Osteoblast (primary cell): ENCODE measurements at regions not wholly inside any gene's neighbourhood (a gene's known extent, or its start where the extent isn't known, plus 50 kb on each side); places are given as distances from the start of the nearest gene placed in this dataset.
A peak's percentile ranks its signal among the peaks of the same experiment; 100 is the strongest.

ENCODE experiments used
- DNase-seq: peaks from one replicate; pipeline ENCODE4 v3.0.0; 2011; ENCODE audit warnings: low spot score, mixed read lengths; ENCODE audit not compliant: insufficient read length; ENCODE audit errors: missing footprints
- H2AFZ ChIP-seq: 2 replicates; pipeline ENCODE4 v1.6.0; 2011; ENCODE audit warnings: mild to moderate bottlenecking, low read length
- H3K27ac ChIP-seq: 2 replicates; pipeline ENCODE4 v1.5.1; 2011; ENCODE audit warnings: mild to moderate bottlenecking, low read depth, low read length, moderate library complexity
- H3K27me3 ChIP-seq: 2 replicates; pipeline ENCODE4 v1.6.0; 2012; ENCODE audit warnings: mild to moderate bottlenecking, control low read depth, inconsistent platforms, low read length, moderate library complexity; ENCODE audit not compliant: insufficient read depth
- H3K36me3 ChIP-seq: 2 replicates; pipeline ENCODE4 v1.5.1; 2011; ENCODE audit warnings: mild to moderate bottlenecking, low read length, control low read depth, moderate library complexity; ENCODE audit not compliant: insufficient read depth
- H3K4me1 ChIP-seq: 2 replicates; pipeline ENCODE4 v1.5.1; 2011; ENCODE audit warnings: mild to moderate bottlenecking, low read length, control low read depth, moderate library complexity; ENCODE audit not compliant: insufficient read depth
- H3K4me2 ChIP-seq: 2 replicates; pipeline ENCODE4 v1.6.0; 2011; ENCODE audit warnings: mild to moderate bottlenecking, low read length; ENCODE audit not compliant: insufficient read depth
- H3K4me3 ChIP-seq: fragments of 200-600 bp; sonication (generic); 3 replicates; pipeline ENCODE4 v1.5.1; 2012; ENCODE audit warnings: mild to moderate bottlenecking, low read length, inconsistent platforms; ENCODE audit not compliant: insufficient read depth
- H3K79me2 ChIP-seq: 2 replicates; pipeline ENCODE4 v1.6.0; 2012; ENCODE audit warnings: mild to moderate bottlenecking, low read length, control low read depth, inconsistent platforms; ENCODE audit not compliant: insufficient read depth
- H3K9me3 ChIP-seq: 2 replicates; pipeline ENCODE4 v1.5.1; 2011; ENCODE audit warnings: low read depth, low read length, control low read depth
- H4K20me1 ChIP-seq: 2 replicates; pipeline ENCODE4 v1.6.0; 2012; ENCODE audit warnings: mild to moderate bottlenecking, low read length, control low read depth; ENCODE audit not compliant: insufficient read depth
- CTCF ChIP-seq: IDR thresholded peaks from 2 replicates; pipeline ENCODE4 v1.5.1; 2011; ENCODE audit warnings: mild to moderate bottlenecking, low read depth, low read length, moderate library complexity; ENCODE audit errors: extremely low read depth

GRCh38 chr12:132393991-132394949 lies 64.9 kb upstream of the GALNT9 start:
- no peak for TF ChIP-seq CTCF
- Histone ChIP-seq H3K27me3 (peaks cover 9% of the 10 kb centered on the region), H3K79me2 (no peaks in the 10 kb centered on the region), H3K4me2 (no peak overlapping the region), H3K4me3 (no peak overlapping the region), H3K4me1 (peaks cover 6% of the 10 kb centered on the region), H3K27ac (no peak overlapping the region), H2AFZ (no peak overlapping the region), H4K20me1 (no peaks in the 10 kb centered on the region), H3K36me3 (no peaks in the 10 kb centered on the region), H3K9me3 (no peaks in the 10 kb centered on the region)
- no peak for DNase-seq

DNA sequence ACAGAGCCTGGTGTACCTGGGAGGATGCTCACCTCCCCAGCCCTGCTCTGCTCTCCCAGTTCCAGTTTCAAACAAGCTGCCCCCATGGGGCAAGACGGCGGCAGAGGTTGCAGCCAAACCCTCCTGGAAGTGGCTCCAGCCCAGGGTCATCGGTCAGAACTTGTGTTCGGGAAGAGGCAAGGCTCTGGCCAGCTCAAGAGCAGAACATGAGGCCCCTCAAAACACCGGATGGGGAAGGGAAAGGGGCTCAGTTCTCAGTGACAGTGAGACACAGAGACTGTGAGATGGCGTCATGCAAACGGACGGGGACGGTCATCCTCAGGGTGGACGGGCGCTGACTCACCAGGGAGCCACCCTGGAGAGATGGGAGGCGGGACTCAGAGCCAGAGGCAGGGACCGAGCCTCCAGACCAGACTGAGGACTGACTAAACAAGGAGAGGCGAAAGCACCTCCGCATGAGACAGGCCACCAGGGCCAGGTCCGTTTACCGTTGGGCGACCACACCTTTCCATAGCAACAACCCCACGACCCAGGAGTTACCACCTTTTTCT lies 63.9 kb upstream of the GALNT9 start:
- Histone ChIP-seq H3K4me2 (peak overlapping the region; percentile 13), H3K9me3 (no peaks in the 10 kb centered on the region), H3K4me3 (no peak overlapping the region), H3K27ac (no peak overlapping the region), H3K36me3 (no peaks in the 10 kb centered on the region), H4K20me1 (no peaks in the 10 kb centered on the region), H3K79me2 (no peaks in the 10 kb centered on the region), H3K27me3 (peaks cover 14% of the 10 kb centered on the region), H2AFZ (no peak overlapping the region), H3K4me1 (peaks cover 6% of the 10 kb centered on the region)
- TF ChIP-seq CTCF, result no peak
- peak; percentile 96 for DNase-seq

GRCh38 chr12:132392389-132393244 lies 63.2 kb upstream of the GALNT9 start:
- H3K27me3 ChIP-seq, result peaks cover 10% of the 10 kb centered on the region
- H4K20me1 ChIP-seq, result no peaks in the 10 kb centered on the region
- no peak for DNase-seq
- H3K36me3 ChIP-seq, result no peaks in the 10 kb centered on the region
- no peaks in the 10 kb centered on the region for H3K79me2 ChIP-seq
- no peak overlapping the region for H3K27ac ChIP-seq
- H2AFZ ChIP-seq, result no peak overlapping the region
- H3K9me3 ChIP-seq, result no peaks in the 10 kb centered on the region
- no peak for TF ChIP-seq CTCF
- peaks cover 6% of the 10 kb centered on the region for H3K4me1 ChIP-seq
- no peak overlapping the region for H3K4me3 ChIP-seq
- H3K4me2 ChIP-seq, result no peak overlapping the region
